ENCODE measurements at regions not wholly inside any gene's neighbourhood (a gene's known extent, or its start where the extent isn't known, plus 50 kb on each side); places are given as distances from the start of the nearest gene placed in this dataset.

GRCh38 chr6:137581019-137581707 lies 87.0 kb upstream of the OLIG3 start:
- TF ChIP-seq CTCF (IDR thresholded peaks at IDR 0.05): no peak
- TF ChIP-seq POLR2A (IDR thresholded peaks at IDR 0.05): no peak
- no peak for TF ChIP-seq POLR2AphosphoS5 (IDR thresholded peaks at IDR 0.05)
